ENCODE measurements at regions not wholly inside any gene's neighbourhood (a gene's known extent, or its start where the extent isn't known, plus 50 kb on each side); places are given as distances from the start of the nearest gene placed in this dataset.
"Not testable (repeated sequence)": the region's sequence is repeated elsewhere in the genome, so short reads cannot be mapped to it uniquely, and the experiment has no call there.

- no peak overlapping the region for H3K27ac ChIP-seq (ENCODE audit: low read length)
- WGBS (ENCODE audit: insufficient coverage, insufficient read length) = no CpG with 5 or more reads among the region's 9 CpGs
- no peaks in the 10 kb centered on the region for H3K36me3 ChIP-seq (ENCODE audit: control insufficient read depth, insufficient read depth, low read length)
- no peak overlapping the region for H3K4me3 ChIP-seq (ENCODE audit: low read length)
- no peaks in the 10 kb centered on the region for H3K4me1 ChIP-seq (ENCODE audit: control insufficient read depth, insufficient read depth, low read length)
- H3K27me3 ChIP-seq (ENCODE audit: control insufficient read depth, insufficient read depth, low read length) = no peaks in the 10 kb centered on the region
- DNase-seq (ENCODE audit: low read depth, low spot score) = no peak
- H3K9me3 ChIP-seq (ENCODE audit: control insufficient read depth, insufficient read depth, low read length) = no peaks in the 10 kb centered on the region
Measured at GRCh38 chr13:63249411-63250187, 1834.0 kb upstream of the PCDH20 start.

- H3K27me3 ChIP-seq (ENCODE audit: control insufficient read depth, insufficient read depth, low read length); H3K27ac ChIP-seq (ENCODE audit: low read length); H3K4me1 ChIP-seq (ENCODE audit: control insufficient read depth, insufficient read depth, low read length); H3K36me3 ChIP-seq (ENCODE audit: control insufficient read depth, insufficient read depth, low read length); DNase-seq (ENCODE audit: low read depth, low spot score); H3K4me3 ChIP-seq (ENCODE audit: low read length); H3K9me3 ChIP-seq (ENCODE audit: control insufficient read depth, insufficient read depth, low read length): not testable (repeated sequence)
- WGBS (ENCODE audit: insufficient coverage, insufficient read length) = no CpG with 5 or more reads among the region's 15 CpGs
Measured at GRCh38 chr13:63236667-63237396, 1821.2 kb upstream of the PCDH20 start.

GRCh38 chr13:63218596-63218995 is 1802.9 kb upstream of the PCDH20 start:
- H3K27me3 ChIP-seq (ENCODE audit: control insufficient read depth, insufficient read depth, low read length); H3K27ac ChIP-seq (ENCODE audit: low read length); H3K9me3 ChIP-seq (ENCODE audit: control insufficient read depth, insufficient read depth, low read length); H3K4me1 ChIP-seq (ENCODE audit: control insufficient read depth, insufficient read depth, low read length); H3K4me3 ChIP-seq (ENCODE audit: low read length); DNase-seq (ENCODE audit: low read depth, low spot score); H3K36me3 ChIP-seq (ENCODE audit: control insufficient read depth, insufficient read depth, low read length): not testable (repeated sequence)
- WGBS (ENCODE audit: insufficient coverage, insufficient read length) = no CpG with 5 or more reads among the region's 3 CpGs

GRCh38 chr13:63209330-63210017 is 1793.8 kb upstream of the PCDH20 start:
- Histone ChIP-seq H3K27me3 (ENCODE audit: control insufficient read depth, insufficient read depth, low read length) (no peaks in the 10 kb centered on the region), H3K9me3 (ENCODE audit: control insufficient read depth, insufficient read depth, low read length) (no peaks in the 10 kb centered on the region), H3K4me1 (ENCODE audit: control insufficient read depth, insufficient read depth, low read length) (no peaks in the 10 kb centered on the region), H3K36me3 (ENCODE audit: control insufficient read depth, insufficient read depth, low read length) (no peaks in the 10 kb centered on the region), H3K4me3 (ENCODE audit: low read length) (no peak overlapping the region), H3K27ac (ENCODE audit: low read length) (no peak overlapping the region)
- no peak for DNase-seq (ENCODE audit: low read depth, low spot score)
- no CpG with 5 or more reads among the region's 6 CpGs for WGBS (ENCODE audit: insufficient coverage, insufficient read length)

- Histone ChIP-seq H3K4me3 (ENCODE audit: low read length) (no peak overlapping the region), H3K27me3 (ENCODE audit: control insufficient read depth, insufficient read depth, low read length) (no peaks in the 10 kb centered on the region), H3K36me3 (ENCODE audit: control insufficient read depth, insufficient read depth, low read length) (no peaks in the 10 kb centered on the region), H3K4me1 (ENCODE audit: control insufficient read depth, insufficient read depth, low read length) (no peaks in the 10 kb centered on the region), H3K9me3 (ENCODE audit: control insufficient read depth, insufficient read depth, low read length) (no peaks in the 10 kb centered on the region), H3K27ac (ENCODE audit: low read length) (no peak overlapping the region)
- no peak for DNase-seq (ENCODE audit: low read depth, low spot score)
- WGBS (ENCODE audit: insufficient coverage, insufficient read length) = no CpG with 5 or more reads among the region's 3 CpGs
Measured at GRCh38 chr13:63208826-63209225, 1793.2 kb upstream of the PCDH20 start.

- no CpG with 5 or more reads among the region's 1 CpG for WGBS (ENCODE audit: insufficient coverage, insufficient read length)
- no peak overlapping the region for H3K4me3 ChIP-seq (ENCODE audit: low read length)
- H3K36me3 ChIP-seq (ENCODE audit: control insufficient read depth, insufficient read depth, low read length) = no peaks in the 10 kb centered on the region
- no peaks in the 10 kb centered on the region for H3K4me1 ChIP-seq (ENCODE audit: control insufficient read depth, insufficient read depth, low read length)
- no peaks in the 10 kb centered on the region for H3K9me3 ChIP-seq (ENCODE audit: control insufficient read depth, insufficient read depth, low read length)
- DNase-seq (ENCODE audit: low read depth, low spot score) = no peak
- no peak overlapping the region for H3K27ac ChIP-seq (ENCODE audit: low read length)
- H3K27me3 ChIP-seq (ENCODE audit: control insufficient read depth, insufficient read depth, low read length) = no peaks in the 10 kb centered on the region
Measured at GRCh38 chr13:63206461-63206860, 1790.8 kb upstream of the PCDH20 start.

- WGBS (ENCODE audit: insufficient coverage, insufficient read length) = no CpG with 5 or more reads among the region's 1 CpG
- H3K27ac ChIP-seq (ENCODE audit: low read length) = no peak overlapping the region
- H3K9me3 ChIP-seq (ENCODE audit: control insufficient read depth, insufficient read depth, low read length) = no peaks in the 10 kb centered on the region
- no peak overlapping the region for H3K4me3 ChIP-seq (ENCODE audit: low read length)
- no peaks in the 10 kb centered on the region for H3K27me3 ChIP-seq (ENCODE audit: control insufficient read depth, insufficient read depth, low read length)
- H3K4me1 ChIP-seq (ENCODE audit: control insufficient read depth, insufficient read depth, low read length) = no peaks in the 10 kb centered on the region
- no peaks in the 10 kb centered on the region for H3K36me3 ChIP-seq (ENCODE audit: control insufficient read depth, insufficient read depth, low read length)
- DNase-seq (ENCODE audit: low read depth, low spot score) = no peak
Measured at GRCh38 chr13:63201493-63201892, 1785.8 kb upstream of the PCDH20 start.

- Histone ChIP-seq H3K4me1 (ENCODE audit: control insufficient read depth, insufficient read depth, low read length) (no peaks in the 10 kb centered on the region), H3K4me3 (ENCODE audit: low read length) (no peak overlapping the region), H3K27me3 (ENCODE audit: control insufficient read depth, insufficient read depth, low read length) (no peaks in the 10 kb centered on the region), H3K9me3 (ENCODE audit: control insufficient read depth, insufficient read depth, low read length) (no peaks in the 10 kb centered on the region), H3K27ac (ENCODE audit: low read length) (no peak overlapping the region), H3K36me3 (ENCODE audit: control insufficient read depth, insufficient read depth, low read length) (no peaks in the 10 kb centered on the region)
- DNase-seq (ENCODE audit: low read depth, low spot score) = no peak
Measured at GRCh38 chr13:63199508-63199907, 1783.9 kb upstream of the PCDH20 start.

- no peak for DNase-seq (ENCODE audit: low read depth, low spot score)
- Histone ChIP-seq H3K4me1 (ENCODE audit: control insufficient read depth, insufficient read depth, low read length) (no peaks in the 10 kb centered on the region), H3K27me3 (ENCODE audit: control insufficient read depth, insufficient read depth, low read length) (no peaks in the 10 kb centered on the region), H3K9me3 (ENCODE audit: control insufficient read depth, insufficient read depth, low read length) (no peaks in the 10 kb centered on the region), H3K4me3 (ENCODE audit: low read length) (no peak overlapping the region), H3K36me3 (ENCODE audit: control insufficient read depth, insufficient read depth, low read length) (no peaks in the 10 kb centered on the region), H3K27ac (ENCODE audit: low read length) (no peak overlapping the region)
- WGBS (ENCODE audit: insufficient coverage, insufficient read length) = no CpG with 5 or more reads among the region's 2 CpGs
Measured at GRCh38 chr13:63198071-63198470, 1782.4 kb upstream of the PCDH20 start.

- H3K27ac ChIP-seq (ENCODE audit: low read length) = no peak overlapping the region
- no peaks in the 10 kb centered on the region for H3K27me3 ChIP-seq (ENCODE audit: control insufficient read depth, insufficient read depth, low read length)
- DNase-seq (ENCODE audit: low read depth, low spot score) = no peak
- no peaks in the 10 kb centered on the region for H3K36me3 ChIP-seq (ENCODE audit: control insufficient read depth, insufficient read depth, low read length)
- no peaks in the 10 kb centered on the region for H3K9me3 ChIP-seq (ENCODE audit: control insufficient read depth, insufficient read depth, low read length)
- no peaks in the 10 kb centered on the region for H3K4me1 ChIP-seq (ENCODE audit: control insufficient read depth, insufficient read depth, low read length)
- WGBS (ENCODE audit: insufficient coverage, insufficient read length) = no CpG with 5 or more reads among the region's 1 CpG
- no peak overlapping the region for H3K4me3 ChIP-seq (ENCODE audit: low read length)
Measured at GRCh38 chr13:63195726-63196125, 1780.1 kb upstream of the PCDH20 start.

Data from iPS DF 6.9 (cell line).